ENCODE measurements at regions not wholly inside any gene's neighbourhood (a gene's known extent, or its start where the extent isn't known, plus 50 kb on each side); places are given as distances from the start of the nearest gene placed in this dataset.

GRCh38 chr1:94648225-94649007 lies 106.9 kb upstream of the F3 start:
- H2AK5ac ChIP-seq (ENCODE audit: low read depth, low read length) = peak overlapping the region; percentile 100
- peak overlapping the region; percentile 77 for H2AFZ ChIP-seq (replicated peaks; ENCODE audit: low read length, poor library complexity)
- TSS peak; percentile 93 for BruUV-seq (replicated peaks)
- peak overlapping the region; percentile 98 for H2BK15ac ChIP-seq (ENCODE audit: low read depth, low read length)
- no peaks in the 10 kb centered on the region for H3K9me3 ChIP-seq (ENCODE audit: control insufficient read depth, insufficient read depth, low read length)
- H2BK20ac ChIP-seq (ENCODE audit: low read depth, low read length) = peak overlapping the region; percentile 100
- peaks cover 0 to 29% of the 10 kb centered on the region in 2 experiments; a peak in 2 of 4 replicates for H3K79me1 ChIP-seq (ENCODE audit: low read depth in 1 of 2, low read length in 2 of 2)
- peak overlapping the region; percentile 99 for H3K27ac ChIP-seq (ENCODE audit: insufficient read depth, low read length)
- peak overlapping the region; percentile 100 for H2BK5ac ChIP-seq (ENCODE audit: low read depth, low read length, poor library complexity, severe bottlenecking)
- H3K23ac ChIP-seq (ENCODE audit: low read depth, low read length) = peak overlapping the region; percentile 100
- H3K56ac ChIP-seq (ENCODE audit: extremely low read depth, insufficient read depth, low read length) = peak overlapping the region; percentile 100
- peak overlapping the region; percentile 100 for H4K91ac ChIP-seq (ENCODE audit: insufficient read depth, low read depth, low read length)
- no peak overlapping the region for H3K4me3 ChIP-seq (ENCODE audit: insufficient read depth, low read depth, low read length)
- peak overlapping the region; percentile 100 for H2AK9ac ChIP-seq (replicated peaks; ENCODE audit: low read depth, low read length, poor library complexity)
- intact Hi-C loops (cut with micrococcal nuclease) = loop anchor here (1.0 to 5.0 kb wide), 2 partner anchors 64 to 80 kb away; no protein-coding TSS in a partner anchor
- H3K4me1 ChIP-seq (ENCODE audit: control insufficient read depth, insufficient read depth, low read length) = peaks cover 25% of the 10 kb centered on the region
- CTCF ChIA-PET = interaction anchor here (0.6 kb wide), 3 partner anchors 17 to 153 kb away, joined by 3 read pairs; no protein-coding TSS in a partner anchor
- peak overlapping the region; percentile 94 for H4K5ac ChIP-seq (ENCODE audit: low read depth, low read length)
- H3K14ac ChIP-seq (replicated peaks; ENCODE audit: low read depth, low read length) = peak overlapping the region; percentile 100
- peak; percentile 77 for ATAC-seq (ENCODE audit: low read depth)
- peak overlapping the region; percentile 87 for H3K9ac ChIP-seq (ENCODE audit: low read depth, low read length)
- peak; percentile 100 for DNase-seq
- peak overlapping the region; percentile 100 for H3K4ac ChIP-seq (ENCODE audit: low read depth, low read length)
- dilution Hi-C loops (cut with HindIII; ENCODE audit: low sequenced_read_pairs, unreplicated experiment) = no loop called here
- H4K8ac ChIP-seq (ENCODE audit: low read depth in 2 of 2, low read length in 2 of 2) = peak overlapping the region; percentile 100
- no peaks in the 10 kb centered on the region for H3K27me3 ChIP-seq (ENCODE audit: control insufficient read depth, insufficient read depth, low read length)
- in situ Hi-C loops (cut with MboI; ENCODE audit: low sequenced_read_pairs) = no loop called here
- H4K20me1 ChIP-seq (ENCODE audit: insufficient read depth, low read length) = no peaks in the 10 kb centered on the region
- peak; percentile 73 for TF ChIP-seq BHLHE40 (IDR thresholded peaks at IDR 0.05; ENCODE audit: low read depth, low read length)
- peak; percentile 59; the same call in 1 of the 2 replicates for TF ChIP-seq NFE2L2 (IDR thresholded peaks at IDR 0.05; ENCODE audit: low read depth, low read length)
- no peak for TF ChIP-seq POLR2A (IDR thresholded peaks at IDR 0.05; ENCODE audit: low read depth, low read length)
- TF ChIP-seq RCOR1 (IDR thresholded peaks at IDR 0.05; ENCODE audit: insufficient replicate concordance, low read length) = no peak
- TF ChIP-seq FOS (IDR thresholded peaks at IDR 0.05; ENCODE audit: low read depth, low read length) = peak; percentile 95
- TF ChIP-seq RAD21 (IDR thresholded peaks at IDR 0.05; ENCODE audit: low read length) = peak; percentile 12; the same call in 1 of the 2 replicates
- TF ChIP-seq CEBPB (IDR thresholded peaks at IDR 0.05; ENCODE audit: low read depth, low read length) = peak; percentile 93
- peak; percentile 16; the same call in 1 of the 2 replicates for TF ChIP-seq SMC3 (IDR thresholded peaks at IDR 0.05; ENCODE audit: low read depth, low read length)
- H3K4me2 ChIP-seq (ENCODE audit: low read depth, low read length) = peak overlapping the region; percentile 47
- 56% methylated on average over 3 of the region's 14 CpGs; no CpG with 5 or more reads in 1 of the 2 experiments for WGBS, 2 experiments (ENCODE audit: extremely low coverage in 2 of 2, insufficient read length in 1 of 2)
- peak overlapping the region; percentile 100 for H2BK120ac ChIP-seq (ENCODE audit: low read depth, low read length)
- peak overlapping the region; percentile 95 for H3K18ac ChIP-seq (ENCODE audit: low read depth, low read length)
- peaks cover 27% of the 10 kb centered on the region for H3K9me1 ChIP-seq (ENCODE audit: insufficient read depth, low read length)
- no peaks in the 10 kb centered on the region for H3K36me3 ChIP-seq (ENCODE audit: control insufficient read depth, insufficient read depth, low read length)
- POLR2A ChIA-PET (ENCODE audit: unreplicated experiment) = interaction anchor here (0.6 to 1.6 kb wide), 3 partner anchors 80 to 154 kb away, joined by 3 to 15 read pairs (median 3); partner anchors contain the start of gene F3
